WTC11 (cell line): ENCODE measurements at regions not wholly inside any gene's neighbourhood (a gene's known extent, or its start where the extent isn't known, plus 50 kb on each side); places are given as distances from the start of the nearest gene placed in this dataset.

Experiments used
- CBFB ChIP-seq: sonication (generic); formaldehyde crosslinking; IDR thresholded peaks from 2 replicates; pipeline ENCODE4 v1.8.1; 2022; ENCODE audit warnings: mild to moderate bottlenecking, low read depth, missing genetic modification reagents
- ESRRA ChIP-seq: sonication (generic); formaldehyde crosslinking; IDR thresholded peaks from 2 replicates; pipeline ENCODE4 v1.8.1; 2022; ENCODE audit warnings: mild to moderate bottlenecking, missing genetic modification reagents, borderline replicate concordance
- NFE2L1 ChIP-seq: sonication (generic); formaldehyde crosslinking; IDR thresholded peaks from 2 replicates; pipeline ENCODE4 v1.8.1; 2023; ENCODE audit warnings: missing genetic modification reagents
- NR2C2 ChIP-seq: sonication (generic); formaldehyde crosslinking; IDR thresholded peaks from 2 replicates; pipeline ENCODE4 v1.8.0; 2022; ENCODE audit warnings: mild to moderate bottlenecking, missing genetic modification reagents
- OVOL2 ChIP-seq: fragments of 250-450 bp; sonication (Bioruptor Pico); IDR thresholded peaks from 2 replicates; pipeline ENCODE4 v1.9.0; 2021; ENCODE audit warnings: mild to moderate bottlenecking, borderline replicate concordance
- ZNF263 ChIP-seq: sonication (generic); formaldehyde crosslinking; IDR thresholded peaks from 2 replicates; pipeline ENCODE4 v1.8.1; 2022; ENCODE audit warnings: low read depth, mild to moderate bottlenecking, moderate library complexity, missing genetic modification reagents
- TF ChIP-seq, protein P1 (sequence below): fragments of 200-600 bp; IDR thresholded peaks from 2 replicates; pipeline ENCODE4 v1.8.0; 2022; ENCODE audit warnings: antibody characterized with exemption
- TF ChIP-seq, protein P2 (sequence below): sonication (generic); formaldehyde crosslinking; IDR thresholded peaks from 2 replicates; pipeline ENCODE4 v1.8.0; 2022; ENCODE audit warnings: mild to moderate bottlenecking, missing genetic modification reagents
- TF ChIP-seq, protein P3 (sequence below): fragments of 250-450 bp; sonication (Bioruptor Pico); IDR thresholded peaks from 2 replicates; pipeline ENCODE4 v1.9.0; 2021; ENCODE audit warnings: mild to moderate bottlenecking
- TF ChIP-seq, protein P4 (sequence below): sonication (generic); formaldehyde crosslinking; IDR thresholded peaks from 2 replicates; pipeline ENCODE4 v1.8.0; 2022; ENCODE audit warnings: mild to moderate bottlenecking, missing genetic modification reagents

DNA sequence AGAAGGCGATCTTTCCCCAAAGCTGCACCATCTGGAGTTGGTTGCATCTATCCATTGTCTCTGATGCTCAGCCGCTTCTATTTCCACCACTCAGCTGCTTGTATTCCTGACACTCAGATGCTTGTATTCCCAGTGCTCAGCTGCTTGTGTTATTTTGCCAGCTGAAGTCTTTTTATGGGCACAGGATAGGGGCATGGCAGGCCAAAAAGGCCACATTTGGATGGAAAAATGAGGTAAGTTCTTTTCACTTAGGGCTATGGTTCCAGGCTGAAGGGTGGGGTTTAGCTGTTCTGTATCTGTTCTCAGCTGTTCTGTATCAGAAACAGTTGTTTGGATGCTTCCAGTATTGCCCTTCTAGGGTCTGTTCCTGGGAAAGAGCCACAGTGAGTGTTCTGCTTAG, 944.9 kb downstream of the QKI start:
- no peak for TF ChIP-seq OVOL2 (CRISPR knock-in tag)
- TF ChIP-seq, protein P1, sequence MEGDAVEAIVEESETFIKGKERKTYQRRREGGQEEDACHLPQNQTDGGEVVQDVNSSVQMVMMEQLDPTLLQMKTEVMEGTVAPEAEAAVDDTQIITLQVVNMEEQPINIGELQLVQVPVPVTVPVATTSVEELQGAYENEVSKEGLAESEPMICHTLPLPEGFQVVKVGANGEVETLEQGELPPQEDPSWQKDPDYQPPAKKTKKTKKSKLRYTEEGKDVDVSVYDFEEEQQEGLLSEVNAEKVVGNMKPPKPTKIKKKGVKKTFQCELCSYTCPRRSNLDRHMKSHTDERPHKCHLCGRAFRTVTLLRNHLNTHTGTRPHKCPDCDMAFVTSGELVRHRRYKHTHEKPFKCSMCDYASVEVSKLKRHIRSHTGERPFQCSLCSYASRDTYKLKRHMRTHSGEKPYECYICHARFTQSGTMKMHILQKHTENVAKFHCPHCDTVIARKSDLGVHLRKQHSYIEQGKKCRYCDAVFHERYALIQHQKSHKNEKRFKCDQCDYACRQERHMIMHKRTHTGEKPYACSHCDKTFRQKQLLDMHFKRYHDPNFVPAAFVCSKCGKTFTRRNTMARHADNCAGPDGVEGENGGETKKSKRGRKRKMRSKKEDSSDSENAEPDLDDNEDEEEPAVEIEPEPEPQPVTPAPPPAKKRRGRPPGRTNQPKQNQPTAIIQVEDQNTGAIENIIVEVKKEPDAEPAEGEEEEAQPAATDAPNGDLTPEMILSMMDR, result no peak
- TF ChIP-seq, protein P2, sequence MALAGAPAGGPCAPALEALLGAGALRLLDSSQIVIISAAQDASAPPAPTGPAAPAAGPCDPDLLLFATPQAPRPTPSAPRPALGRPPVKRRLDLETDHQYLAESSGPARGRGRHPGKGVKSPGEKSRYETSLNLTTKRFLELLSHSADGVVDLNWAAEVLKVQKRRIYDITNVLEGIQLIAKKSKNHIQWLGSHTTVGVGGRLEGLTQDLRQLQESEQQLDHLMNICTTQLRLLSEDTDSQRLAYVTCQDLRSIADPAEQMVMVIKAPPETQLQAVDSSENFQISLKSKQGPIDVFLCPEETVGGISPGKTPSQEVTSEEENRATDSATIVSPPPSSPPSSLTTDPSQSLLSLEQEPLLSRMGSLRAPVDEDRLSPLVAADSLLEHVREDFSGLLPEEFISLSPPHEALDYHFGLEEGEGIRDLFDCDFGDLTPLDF, result no peak
- TF ChIP-seq, protein P3, sequence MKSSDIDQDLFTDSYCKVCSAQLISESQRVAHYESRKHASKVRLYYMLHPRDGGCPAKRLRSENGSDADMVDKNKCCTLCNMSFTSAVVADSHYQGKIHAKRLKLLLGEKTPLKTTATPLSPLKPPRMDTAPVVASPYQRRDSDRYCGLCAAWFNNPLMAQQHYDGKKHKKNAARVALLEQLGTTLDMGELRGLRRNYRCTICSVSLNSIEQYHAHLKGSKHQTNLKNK (CRISPR knock-in tag), result no peak
- no peak for TF ChIP-seq ZNF263
- TF ChIP-seq, protein P4, sequence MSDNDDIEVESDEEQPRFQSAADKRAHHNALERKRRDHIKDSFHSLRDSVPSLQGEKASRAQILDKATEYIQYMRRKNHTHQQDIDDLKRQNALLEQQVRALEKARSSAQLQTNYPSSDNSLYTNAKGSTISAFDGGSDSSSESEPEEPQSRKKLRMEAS, result no peak
- TF ChIP-seq NFE2L1, result no peak
- TF ChIP-seq NR2C2 (CRISPR knock-in tag), result no peak
- TF ChIP-seq ESRRA (CRISPR knock-in tag), result no peak
- TF ChIP-seq CBFB, result no peak
